Muscle of leg (tissue), 3 donors: ENCODE measurements at regions not wholly inside any gene's neighbourhood (a gene's known extent, or its start where the extent isn't known, plus 50 kb on each side); places are given as distances from the start of the nearest gene placed in this dataset.
A peak's percentile ranks its signal among the peaks of the same experiment; 100 is the strongest.

Source experiments
- DNase-seq: peaks from one replicate; pipeline ENCODE4 v3.0.0; 2013
- H3K27ac ChIP-seq: one replicate; pipeline ENCODE4 v1.5.1; 2013; ENCODE audit warnings: mild to moderate bottlenecking, low read length, control low read depth
- H3K27me3 ChIP-seq: one replicate; pipeline ENCODE4 v1.6.1; 2013; ENCODE audit warnings: low read length; ENCODE audit not compliant: control insufficient read depth, insufficient read depth
- H3K36me3 ChIP-seq: one replicate; pipeline ENCODE4 v1.6.1; 2013; ENCODE audit warnings: low read length; ENCODE audit not compliant: control insufficient read depth, insufficient read depth
- H3K4me1 ChIP-seq: one replicate; pipeline ENCODE4 v1.6.1; 2013; ENCODE audit warnings: low read length; ENCODE audit not compliant: control insufficient read depth, insufficient read depth
- H3K4me3 ChIP-seq: one replicate; pipeline ENCODE4 v1.5.1; 2013; ENCODE audit warnings: low read length, control low read depth
- H3K9me3 ChIP-seq: replicated peaks from 2 replicates; pipeline ENCODE4 v1.6.1; 2013; ENCODE audit warnings: low read depth, low read length; ENCODE audit not compliant: control insufficient read depth
- WGBS: methylation state at CpG from one replicate; pipeline ENCODE4 v1.1.5; 2013; ENCODE audit warnings: missing lambda C conversion rate; ENCODE audit not compliant: insufficient coverage; 5-methylcytosine and 5-hydroxymethylcytosine counted together

DNA sequence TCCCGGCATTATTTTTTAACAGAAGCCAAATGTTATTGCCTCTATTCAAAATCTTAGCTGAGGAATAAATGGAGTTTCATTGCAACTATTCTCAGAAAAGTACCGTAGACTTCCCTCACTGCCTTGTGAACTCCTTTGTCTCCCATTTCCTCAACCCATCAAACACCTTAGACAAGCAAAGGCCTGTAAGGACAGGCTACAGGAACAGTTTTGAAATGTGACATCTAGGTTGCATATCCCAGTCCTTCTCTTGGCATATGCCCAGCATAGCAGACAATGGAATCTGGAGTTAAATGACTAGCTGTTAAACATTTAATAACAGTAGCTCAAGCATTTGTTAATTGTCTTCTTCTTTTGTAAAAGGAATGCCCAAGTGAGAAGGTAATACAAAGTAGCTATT lies 1371.7 kb downstream of the STIM2 start:
- no peaks in the 10 kb centered on the region for H3K27me3 ChIP-seq
- no CpG with 5 or more reads among the region's 2 CpGs for WGBS
- no peaks in the 10 kb centered on the region for H3K9me3 ChIP-seq
- DNase-seq: no peak
- H3K4me1 ChIP-seq: no peaks in the 10 kb centered on the region
- no peak overlapping the region for H3K27ac ChIP-seq
- no peak overlapping the region for H3K4me3 ChIP-seq
- H3K36me3 ChIP-seq: no peaks in the 10 kb centered on the region

DNA sequence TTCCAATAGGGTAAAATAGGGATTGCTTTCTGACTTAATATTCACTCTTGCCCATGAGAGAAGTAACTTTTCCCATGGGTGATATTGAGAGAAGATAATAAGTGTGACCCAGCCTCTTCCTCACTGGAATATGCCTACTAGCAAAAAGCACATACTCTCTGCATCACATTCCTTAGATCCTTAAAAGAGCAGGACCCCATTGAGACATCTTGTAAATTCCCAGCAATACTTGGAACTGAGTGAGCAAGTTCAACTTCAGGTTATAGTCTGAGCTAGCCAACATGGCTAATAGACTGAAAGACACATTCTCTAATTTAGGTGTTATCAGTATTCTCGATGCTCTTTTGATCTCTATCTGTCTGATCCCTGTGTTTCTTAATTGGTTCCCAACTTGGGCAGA lies 1372.3 kb downstream of the STIM2 start:
- WGBS: no CpG with 5 or more reads among the region's 1 CpG
- no peaks in the 10 kb centered on the region for H3K27me3 ChIP-seq
- H3K36me3 ChIP-seq: no peaks in the 10 kb centered on the region
- no peaks in the 10 kb centered on the region for H3K9me3 ChIP-seq
- H3K4me3 ChIP-seq: no peak overlapping the region
- DNase-seq: no peak
- H3K4me1 ChIP-seq: no peaks in the 10 kb centered on the region
- no peak overlapping the region for H3K27ac ChIP-seq

DNA sequence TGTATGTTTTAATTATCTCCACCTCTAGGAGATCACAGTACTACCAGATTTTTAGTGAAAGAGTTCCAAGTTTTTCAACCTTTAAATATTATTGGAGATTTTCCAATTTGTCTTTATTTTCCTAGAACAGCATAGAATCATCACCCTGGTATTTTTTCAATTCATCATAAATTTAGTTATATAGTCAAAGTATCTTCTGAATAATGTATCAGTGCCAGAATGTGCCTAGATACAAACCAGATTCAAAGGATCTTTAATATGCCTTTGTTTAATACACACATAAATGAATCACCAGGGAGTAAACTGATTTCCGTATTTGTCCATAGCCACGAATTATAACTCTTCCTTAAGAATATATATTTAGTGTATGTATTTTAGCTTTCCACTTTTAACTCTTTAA lies 1373.1 kb downstream of the STIM2 start:
- H3K27ac ChIP-seq: no peak overlapping the region
- no peaks in the 10 kb centered on the region for H3K9me3 ChIP-seq
- no peaks in the 10 kb centered on the region for H3K4me1 ChIP-seq
- no peaks in the 10 kb centered on the region for H3K27me3 ChIP-seq
- no peak overlapping the region for H3K4me3 ChIP-seq
- no peak for DNase-seq
- H3K36me3 ChIP-seq: no peaks in the 10 kb centered on the region
- WGBS: no CpG with 5 or more reads among the region's 2 CpGs

DNA sequence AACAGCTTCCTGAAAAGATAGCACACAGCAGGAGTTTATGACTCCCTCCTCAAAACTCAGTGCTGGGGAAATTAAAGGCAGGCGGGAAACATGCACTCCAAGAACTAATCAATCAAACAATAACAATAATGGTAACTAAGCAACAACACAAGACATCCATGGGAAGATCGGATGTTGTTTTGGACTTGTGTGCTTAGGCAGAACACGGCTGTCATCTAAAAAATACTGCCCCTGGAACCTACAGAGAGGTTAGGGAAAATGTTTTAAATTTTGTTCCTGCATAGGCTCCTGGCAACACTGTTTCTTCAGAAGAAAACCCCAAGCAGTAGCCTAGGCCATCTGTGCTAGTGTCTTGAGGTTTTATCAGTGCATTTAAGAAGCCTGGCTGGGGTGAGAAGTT lies 1378.2 kb downstream of the STIM2 start:
- no peaks in the 10 kb centered on the region for H3K9me3 ChIP-seq
- no peaks in the 10 kb centered on the region for H3K4me1 ChIP-seq
- H3K27ac ChIP-seq: no peak overlapping the region
- no peaks in the 10 kb centered on the region for H3K36me3 ChIP-seq
- no peaks in the 10 kb centered on the region for H3K27me3 ChIP-seq
- WGBS: no CpG with 5 or more reads among the region's 3 CpGs
- no peak overlapping the region for H3K4me3 ChIP-seq
- peak; percentile 16 for DNase-seq

DNA sequence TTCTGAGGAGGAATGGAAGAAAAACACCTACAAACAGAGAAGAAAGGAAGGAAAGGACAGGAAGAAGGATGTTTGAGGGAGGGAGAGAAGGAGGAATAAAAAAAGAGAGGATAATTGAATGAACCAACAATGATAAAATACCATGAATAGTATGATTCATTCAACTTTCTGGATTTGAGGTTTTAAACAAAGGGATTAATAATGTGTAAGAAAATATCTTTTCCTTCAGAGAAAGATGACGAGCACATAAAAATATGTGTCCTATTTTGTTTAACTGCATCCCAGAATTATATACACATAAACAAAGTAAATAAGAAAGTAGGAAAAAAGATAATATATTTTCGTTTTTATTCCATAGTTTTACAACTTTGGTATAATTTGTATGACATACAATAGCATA lies 1380.4 kb downstream of the STIM2 start:
- no CpG with 5 or more reads among the region's 2 CpGs for WGBS
- no peak for DNase-seq
- H3K27me3 ChIP-seq: no peaks in the 10 kb centered on the region
- no peak overlapping the region for H3K27ac ChIP-seq
- no peaks in the 10 kb centered on the region for H3K4me1 ChIP-seq
- H3K4me3 ChIP-seq: no peak overlapping the region
- no peaks in the 10 kb centered on the region for H3K36me3 ChIP-seq
- H3K9me3 ChIP-seq: no peaks in the 10 kb centered on the region

DNA sequence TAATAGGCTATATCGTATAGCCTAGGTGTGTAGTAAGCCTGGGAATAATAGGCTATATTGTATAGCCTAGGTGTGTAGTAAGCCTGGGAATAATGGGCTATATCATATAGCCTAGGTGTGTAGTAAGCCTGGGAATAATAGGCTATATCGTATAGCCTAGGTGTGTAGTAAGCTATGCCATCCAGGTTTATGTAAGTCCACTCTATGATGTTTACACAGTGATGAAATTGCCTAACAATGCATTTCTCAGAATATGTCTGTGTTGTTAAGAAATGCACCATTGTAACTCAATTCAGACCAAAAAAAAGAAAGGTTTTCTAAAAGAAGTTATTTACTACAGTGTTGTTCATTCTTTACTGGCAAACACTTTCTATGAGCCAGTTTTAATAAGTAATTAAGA lies 1387.2 kb downstream of the STIM2 start:
- H3K4me1 ChIP-seq: no peaks in the 10 kb centered on the region
- 100% methylated on average over 1 of the region's 2 CpGs for WGBS
- DNase-seq: no peak
- H3K9me3 ChIP-seq: no peaks in the 10 kb centered on the region
- no peak overlapping the region for H3K4me3 ChIP-seq
- H3K27me3 ChIP-seq: no peaks in the 10 kb centered on the region
- H3K27ac ChIP-seq: no peak overlapping the region
- no peaks in the 10 kb centered on the region for H3K36me3 ChIP-seq

DNA sequence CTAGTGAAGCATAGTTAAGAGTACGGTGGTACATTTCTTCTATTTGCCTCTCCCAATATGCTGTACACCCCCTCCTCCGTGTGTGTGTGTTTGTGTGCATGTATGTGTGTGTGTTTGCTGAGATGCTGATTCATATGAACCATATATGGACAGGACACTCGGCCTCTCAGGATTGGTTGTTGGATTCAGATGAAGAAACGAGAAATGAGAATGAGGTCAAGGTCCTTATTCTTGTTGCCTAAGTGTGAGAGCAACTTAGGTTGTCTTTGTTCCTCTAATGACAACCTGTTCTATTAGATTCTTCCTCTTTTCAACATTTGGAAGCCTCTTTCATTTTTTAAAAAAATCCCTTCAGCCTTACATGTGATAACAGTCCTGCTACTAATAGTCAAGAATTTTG lies 1387.6 kb downstream of the STIM2 start:
- H3K4me1 ChIP-seq: no peaks in the 10 kb centered on the region
- no peak overlapping the region for H3K4me3 ChIP-seq
- H3K9me3 ChIP-seq: no peaks in the 10 kb centered on the region
- no peak for DNase-seq
- no peaks in the 10 kb centered on the region for H3K36me3 ChIP-seq
- WGBS: 86% methylated on average over 1 of the region's 4 CpGs
- no peaks in the 10 kb centered on the region for H3K27me3 ChIP-seq
- H3K27ac ChIP-seq: no peak overlapping the region

DNA sequence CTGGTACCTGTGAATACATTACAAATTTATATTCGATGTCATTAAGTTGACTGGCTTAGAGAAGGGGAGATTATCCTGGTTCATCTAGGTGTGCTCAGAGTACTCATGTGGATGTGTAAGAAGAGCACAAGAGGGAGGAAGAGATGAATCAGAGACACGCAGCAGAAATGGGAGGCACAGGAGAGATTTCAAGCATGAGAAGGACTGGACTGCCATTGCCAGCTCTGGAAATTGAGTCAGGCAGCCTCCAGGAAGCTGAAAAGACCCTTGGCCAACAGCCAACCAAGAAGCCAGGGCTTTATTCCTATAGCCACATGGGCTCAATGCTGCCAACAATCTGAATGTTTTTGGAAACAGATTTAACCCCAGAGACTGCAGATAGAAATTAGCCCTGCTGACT lies 1390.0 kb downstream of the STIM2 start:
- no peaks in the 10 kb centered on the region for H3K9me3 ChIP-seq
- H3K27me3 ChIP-seq: no peaks in the 10 kb centered on the region
- WGBS: 44% methylated on average over 1 of the region's 2 CpGs
- H3K4me1 ChIP-seq: no peaks in the 10 kb centered on the region
- no peaks in the 10 kb centered on the region for H3K36me3 ChIP-seq
- no peak overlapping the region for H3K27ac ChIP-seq
- H3K4me3 ChIP-seq: no peak overlapping the region
- no peak for DNase-seq

DNA sequence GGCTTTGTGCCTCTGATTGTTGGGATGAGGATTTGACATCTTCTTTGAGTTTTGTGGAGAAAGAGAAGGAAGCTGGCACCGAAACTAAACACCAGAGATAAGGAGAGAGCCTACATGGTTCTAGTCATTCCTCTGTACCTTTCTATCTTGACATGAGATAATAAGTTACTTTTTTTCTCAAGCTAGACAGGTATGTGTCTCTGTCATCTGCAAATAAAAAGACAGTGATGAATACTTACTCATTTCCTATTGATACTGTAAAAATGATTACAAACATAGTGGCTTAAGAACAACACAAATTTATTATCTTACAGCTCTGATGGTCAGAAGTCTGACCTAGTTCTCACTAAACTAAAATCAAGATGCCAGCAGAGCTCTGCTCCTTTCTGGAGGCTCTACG lies 1391.2 kb downstream of the STIM2 start:
- Histone ChIP-seq H3K27ac (no peak overlapping the region), H3K36me3 (no peaks in the 10 kb centered on the region), H3K27me3 (no peaks in the 10 kb centered on the region), H3K9me3 (no peaks in the 10 kb centered on the region), H3K4me3 (no peak overlapping the region), H3K4me1 (no peaks in the 10 kb centered on the region)
- DNase-seq: no peak
- WGBS: no CpG with 5 or more reads among the region's 2 CpGs

DNA sequence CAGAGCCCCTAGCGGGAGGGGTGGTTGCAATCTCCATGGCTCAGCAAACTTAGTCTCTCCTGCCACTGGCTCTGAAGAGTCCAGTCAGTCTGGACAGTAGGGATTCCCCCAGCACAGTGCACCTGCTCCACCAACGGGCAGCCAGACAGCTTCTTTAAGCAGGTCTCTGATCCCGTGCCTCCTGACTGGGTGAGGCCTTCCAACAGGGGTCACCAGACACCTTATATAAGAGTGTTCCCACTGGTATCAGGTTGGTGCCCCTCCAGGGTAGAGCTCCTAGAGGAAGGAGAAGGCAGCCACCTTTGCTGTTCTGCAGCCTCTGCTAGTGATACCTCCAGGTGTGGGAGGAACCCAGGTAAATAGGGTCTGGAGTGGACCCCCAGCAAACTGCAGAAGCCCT lies 1393.4 kb downstream of the STIM2 start:
- no peak for DNase-seq
- 89% methylated on average over 3 of the region's 3 CpGs for WGBS
- Histone ChIP-seq H3K27me3 (no peaks in the 10 kb centered on the region), H3K4me1 (no peaks in the 10 kb centered on the region), H3K4me3 (no peak overlapping the region), H3K36me3 (no peaks in the 10 kb centered on the region), H3K9me3 (no peaks in the 10 kb centered on the region), H3K27ac (no peak overlapping the region)

DNA sequence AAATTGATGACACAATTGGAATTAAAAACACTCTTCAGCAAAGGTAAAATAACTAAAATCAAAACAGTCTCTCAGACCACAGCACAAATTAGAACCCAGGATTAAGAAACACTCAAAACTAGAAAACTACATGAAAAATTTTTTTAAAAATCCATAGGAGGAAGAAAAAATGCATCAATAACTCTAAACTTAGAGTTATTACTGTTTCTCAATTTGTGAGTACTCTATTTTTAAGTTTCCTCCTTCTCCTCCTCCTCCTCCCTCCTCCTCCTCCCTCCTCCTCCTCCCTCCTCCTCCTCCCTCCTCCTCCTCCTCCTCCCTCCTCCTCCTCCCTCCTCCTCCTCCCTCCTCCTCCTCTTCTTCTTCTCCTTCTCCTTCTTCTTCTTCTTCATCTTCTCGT lies 1395.7 kb downstream of the STIM2 start:
- WGBS: no CpG with 5 or more reads among the region's 1 CpG
- Histone ChIP-seq H3K4me3 (no peak overlapping the region), H3K36me3 (no peaks in the 10 kb centered on the region), H3K27me3 (no peaks in the 10 kb centered on the region), H3K4me1 (no peaks in the 10 kb centered on the region), H3K9me3 (no peaks in the 10 kb centered on the region), H3K27ac (no peak overlapping the region)
- DNase-seq: no peak
